Lower leg skin (tissue), 3 donors: ENCODE measurements at regions not wholly inside any gene's neighbourhood (a gene's known extent, or its start where the extent isn't known, plus 50 kb on each side); places are given as distances from the start of the nearest gene placed in this dataset.

Experiments used
- POLR2A ChIP-seq, 2 donors: fragments of 450-650 bp; IDR thresholded peaks; one replicate each; pipeline ENCODE4 v1.6.1; 2016 to 2017; ENCODE audit warnings: antibody characterized with exemption in 2 of 2, mild to moderate bottlenecking in 1 of 2, moderate library complexity in 1 of 2
- TF ChIP-seq, protein P1 (sequence below), 3 donors: fragments of 450-650 bp; IDR thresholded peaks; one replicate each; pipeline ENCODE4 v1.5.1; 2016; ENCODE audit warnings: antibody characterized with exemption in 3 of 3, mild to moderate bottlenecking in 3 of 3, moderate library complexity in 2 of 3

DNA sequence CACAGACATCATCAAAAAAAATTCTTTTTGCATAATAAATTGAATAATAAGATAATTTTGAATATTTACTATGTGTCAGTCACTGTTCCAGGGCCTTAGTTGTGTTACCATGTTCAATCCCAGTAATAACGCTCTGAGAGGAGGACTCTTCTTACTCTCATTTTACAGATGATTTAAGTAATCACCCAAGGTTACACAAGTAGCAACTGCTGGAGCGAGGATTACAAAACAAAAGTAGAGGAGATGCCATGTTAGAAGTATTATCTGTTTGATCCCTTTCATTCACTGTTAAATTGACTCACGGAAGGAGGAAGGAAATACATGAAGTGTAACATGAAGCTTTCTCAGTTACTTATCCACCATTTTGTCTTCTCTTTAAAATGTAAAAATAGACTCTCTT, 412.8 kb downstream of the NFIB start:
- TF ChIP-seq, protein P1, sequence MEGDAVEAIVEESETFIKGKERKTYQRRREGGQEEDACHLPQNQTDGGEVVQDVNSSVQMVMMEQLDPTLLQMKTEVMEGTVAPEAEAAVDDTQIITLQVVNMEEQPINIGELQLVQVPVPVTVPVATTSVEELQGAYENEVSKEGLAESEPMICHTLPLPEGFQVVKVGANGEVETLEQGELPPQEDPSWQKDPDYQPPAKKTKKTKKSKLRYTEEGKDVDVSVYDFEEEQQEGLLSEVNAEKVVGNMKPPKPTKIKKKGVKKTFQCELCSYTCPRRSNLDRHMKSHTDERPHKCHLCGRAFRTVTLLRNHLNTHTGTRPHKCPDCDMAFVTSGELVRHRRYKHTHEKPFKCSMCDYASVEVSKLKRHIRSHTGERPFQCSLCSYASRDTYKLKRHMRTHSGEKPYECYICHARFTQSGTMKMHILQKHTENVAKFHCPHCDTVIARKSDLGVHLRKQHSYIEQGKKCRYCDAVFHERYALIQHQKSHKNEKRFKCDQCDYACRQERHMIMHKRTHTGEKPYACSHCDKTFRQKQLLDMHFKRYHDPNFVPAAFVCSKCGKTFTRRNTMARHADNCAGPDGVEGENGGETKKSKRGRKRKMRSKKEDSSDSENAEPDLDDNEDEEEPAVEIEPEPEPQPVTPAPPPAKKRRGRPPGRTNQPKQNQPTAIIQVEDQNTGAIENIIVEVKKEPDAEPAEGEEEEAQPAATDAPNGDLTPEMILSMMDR (IDR thresholded peaks at IDR 0.05), result no peak
- no peak for TF ChIP-seq POLR2A (IDR thresholded peaks at IDR 0.05)
